ENCODE measurements at regions not wholly inside any gene's neighbourhood (a gene's known extent, or its start where the extent isn't known, plus 50 kb on each side); places are given as distances from the start of the nearest gene placed in this dataset.

DNA sequence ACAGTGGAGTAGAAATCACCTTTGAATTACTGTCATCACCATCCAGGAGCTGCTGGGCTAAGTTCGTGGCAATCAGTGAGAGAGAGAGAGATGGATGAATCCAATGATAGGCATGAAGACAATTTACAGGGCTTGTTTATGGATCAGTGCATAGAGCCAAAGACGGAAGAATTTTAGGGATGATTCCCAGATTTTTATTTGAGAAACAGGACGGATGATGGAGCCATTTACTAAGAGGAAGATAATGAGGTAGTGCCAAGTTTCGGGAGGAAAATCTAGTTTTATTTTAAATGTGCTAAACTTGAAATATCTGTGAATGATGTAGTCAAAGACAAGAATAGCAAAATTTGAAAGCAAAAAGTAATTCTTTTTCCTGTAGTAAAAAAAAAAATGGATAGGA lies 394.2 kb upstream of the PAPPA start:
- TF ChIP-seq, protein P1, sequence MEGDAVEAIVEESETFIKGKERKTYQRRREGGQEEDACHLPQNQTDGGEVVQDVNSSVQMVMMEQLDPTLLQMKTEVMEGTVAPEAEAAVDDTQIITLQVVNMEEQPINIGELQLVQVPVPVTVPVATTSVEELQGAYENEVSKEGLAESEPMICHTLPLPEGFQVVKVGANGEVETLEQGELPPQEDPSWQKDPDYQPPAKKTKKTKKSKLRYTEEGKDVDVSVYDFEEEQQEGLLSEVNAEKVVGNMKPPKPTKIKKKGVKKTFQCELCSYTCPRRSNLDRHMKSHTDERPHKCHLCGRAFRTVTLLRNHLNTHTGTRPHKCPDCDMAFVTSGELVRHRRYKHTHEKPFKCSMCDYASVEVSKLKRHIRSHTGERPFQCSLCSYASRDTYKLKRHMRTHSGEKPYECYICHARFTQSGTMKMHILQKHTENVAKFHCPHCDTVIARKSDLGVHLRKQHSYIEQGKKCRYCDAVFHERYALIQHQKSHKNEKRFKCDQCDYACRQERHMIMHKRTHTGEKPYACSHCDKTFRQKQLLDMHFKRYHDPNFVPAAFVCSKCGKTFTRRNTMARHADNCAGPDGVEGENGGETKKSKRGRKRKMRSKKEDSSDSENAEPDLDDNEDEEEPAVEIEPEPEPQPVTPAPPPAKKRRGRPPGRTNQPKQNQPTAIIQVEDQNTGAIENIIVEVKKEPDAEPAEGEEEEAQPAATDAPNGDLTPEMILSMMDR (IDR thresholded peaks at IDR 0.05; ENCODE audit: poor library complexity) = no peak
- no peak for TF ChIP-seq EZH2 (IDR thresholded peaks at IDR 0.05; ENCODE audit: borderline replicate concordance)
